Urothelium cell line (cell line): ENCODE measurements at regions not wholly inside any gene's neighbourhood (a gene's known extent, or its start where the extent isn't known, plus 50 kb on each side); places are given as distances from the start of the nearest gene placed in this dataset.

Source experiments
- DNase-seq: peaks from one replicate; pipeline ENCODE4 v3.0.0; 2011; ENCODE audit warnings: low spot score, mixed read lengths
- FAIRE-seq: peaks from 2 replicates; lab custom pipeline; 2011; peaks lifted over from hg19 to GRCh38; lab: Jason Lieb, UNC

DNA sequence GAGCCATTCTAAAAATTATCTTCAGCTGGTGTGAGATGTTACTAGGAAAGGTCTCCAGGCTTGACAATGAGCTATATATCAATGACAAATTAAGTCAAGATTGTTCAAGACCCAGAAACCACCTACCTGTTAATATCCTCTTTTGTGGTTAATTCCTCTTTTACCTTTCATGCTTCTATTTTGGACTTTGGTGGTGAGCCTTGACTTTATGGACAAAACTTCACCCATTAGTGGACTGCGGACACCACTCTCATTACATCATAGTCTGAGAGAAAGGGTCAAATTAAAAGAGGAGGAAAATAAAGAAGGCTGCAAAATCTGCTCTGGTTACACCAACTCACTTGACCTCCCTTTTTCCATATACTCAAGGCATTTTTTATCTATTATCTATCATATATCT, 271.5 kb upstream of the TTC14 start:
- no peak for FAIRE-seq

GRCh38 chr3:180332608-180333007, 269.4 kb upstream of the TTC14 start:
- DNase-seq: no peak
- no peak for FAIRE-seq

More for the DNA sequence above, 271.5 kb upstream of the TTC14 start:
- DNase-seq: no peak

GRCh38 chr3:180335050-180335449, 266.9 kb upstream of the TTC14 start:
- DNase-seq: no peak
- no peak for FAIRE-seq

- FAIRE-seq (no peak), DNase-seq (no peak)
Measured at GRCh38 chr3:180340395-180340794, 261.6 kb upstream of the TTC14 start.

DNA sequence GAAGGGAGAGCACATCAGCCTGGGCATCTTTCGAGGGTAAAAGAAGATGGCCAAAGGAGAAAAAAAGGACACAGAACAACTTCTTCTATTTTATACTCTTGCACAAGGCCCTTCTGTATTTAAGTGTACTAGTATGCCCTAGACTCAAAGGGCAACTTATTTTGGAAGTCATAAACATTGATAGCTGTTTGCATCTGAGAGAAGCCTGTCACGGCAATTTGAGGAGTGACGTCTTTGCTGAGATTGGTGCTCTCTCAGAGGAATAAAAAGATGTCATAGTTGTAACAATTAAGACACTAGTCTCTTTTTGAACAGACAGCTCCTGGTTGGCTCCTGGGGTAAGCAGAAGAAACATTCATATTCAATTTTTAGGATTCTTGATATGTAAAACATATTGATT, 260.4 kb upstream of the TTC14 start:
- FAIRE-seq: no peak

DNA sequence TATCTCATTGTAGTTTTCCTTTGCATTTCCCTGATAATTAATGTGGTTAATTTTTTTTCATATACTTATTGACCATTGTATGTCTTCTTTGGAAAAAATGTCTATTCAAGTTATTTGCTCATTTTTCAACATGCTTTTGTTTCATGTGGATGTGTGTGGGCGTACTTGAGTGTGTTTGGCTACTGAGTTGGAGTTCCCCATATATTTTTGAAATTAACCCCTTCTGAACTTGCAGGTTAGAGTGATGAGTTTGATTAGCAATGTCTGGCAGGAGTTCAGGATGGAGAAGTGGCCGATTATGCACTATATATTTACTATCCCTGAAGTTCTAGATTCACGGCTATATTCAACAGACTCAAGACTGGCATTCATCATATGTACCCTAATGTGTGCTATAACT, 250.4 kb upstream of the TTC14 start:
- no peak for FAIRE-seq
- DNase-seq: no peak

More for the DNA sequence above, 260.4 kb upstream of the TTC14 start:
- no peak for DNase-seq

GRCh38 chr3:180352261-180352660, 249.7 kb upstream of the TTC14 start:
- FAIRE-seq: no peak
- no peak for DNase-seq

DNA sequence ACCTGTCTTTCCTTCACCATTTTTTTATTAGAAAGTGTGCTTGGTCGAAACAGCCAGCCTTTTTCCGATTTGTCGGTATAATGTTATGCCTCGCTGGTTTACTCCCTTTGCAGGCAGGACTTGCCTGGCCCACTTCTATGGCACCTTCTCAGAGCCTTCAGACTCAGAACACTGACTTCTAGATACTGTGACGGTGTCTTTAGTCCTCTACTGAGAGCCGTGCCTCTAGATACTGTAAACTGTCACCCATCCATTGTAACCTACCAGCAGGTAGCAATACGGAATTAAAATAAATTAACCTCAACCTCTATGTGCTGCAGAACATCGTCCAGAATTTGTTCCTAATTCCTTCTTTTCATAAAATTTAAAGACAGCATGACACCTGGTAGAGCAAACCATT, 247.7 kb upstream of the TTC14 start:
- FAIRE-seq (no peak), DNase-seq (no peak)

DNA sequence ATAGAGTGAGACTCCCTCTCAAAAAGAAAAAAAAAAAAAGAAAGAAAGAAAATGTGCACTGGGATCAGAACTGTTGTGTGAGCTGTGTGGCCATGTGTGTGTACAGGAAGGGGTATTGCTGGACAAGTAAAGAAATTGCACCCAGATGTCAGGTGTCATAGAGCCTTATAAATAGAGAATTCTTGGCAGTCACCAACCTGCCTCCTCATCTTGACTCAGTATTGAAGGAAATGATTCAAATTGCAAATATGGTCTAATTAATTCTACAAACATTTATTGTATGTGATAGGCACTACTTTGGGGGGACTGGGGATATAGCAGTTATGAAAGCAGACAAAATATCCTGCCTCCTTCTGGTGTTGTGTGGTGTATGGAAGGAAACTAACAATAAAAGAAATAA, 243.8 kb upstream of the TTC14 start:
- DNase-seq: no peak
- FAIRE-seq: no peak

GRCh38 chr3:180359061-180359952, 242.7 kb upstream of the TTC14 start:
- FAIRE-seq (no peak), DNase-seq (no peak)

DNA sequence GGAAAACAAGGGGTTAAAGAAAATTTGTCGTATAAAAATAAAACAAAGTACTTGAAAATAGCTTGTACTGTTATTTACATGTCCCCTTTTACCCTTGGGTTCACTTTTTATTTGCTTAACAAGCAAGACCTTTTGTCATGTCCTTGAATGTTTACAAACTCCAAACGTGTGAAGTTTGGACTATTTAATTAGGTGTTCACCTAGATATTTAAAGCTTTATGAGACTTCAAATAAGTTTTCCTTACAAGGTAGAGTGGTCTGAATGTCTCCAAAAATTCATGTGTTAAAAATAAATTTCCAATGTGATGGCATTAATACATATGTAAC, 242.0 kb upstream of the TTC14 start:
- DNase-seq: no peak
- no peak for FAIRE-seq

- no peak for FAIRE-seq
- no peak for DNase-seq
Measured at GRCh38 chr3:180362081-180362480, 239.9 kb upstream of the TTC14 start.

DNA sequence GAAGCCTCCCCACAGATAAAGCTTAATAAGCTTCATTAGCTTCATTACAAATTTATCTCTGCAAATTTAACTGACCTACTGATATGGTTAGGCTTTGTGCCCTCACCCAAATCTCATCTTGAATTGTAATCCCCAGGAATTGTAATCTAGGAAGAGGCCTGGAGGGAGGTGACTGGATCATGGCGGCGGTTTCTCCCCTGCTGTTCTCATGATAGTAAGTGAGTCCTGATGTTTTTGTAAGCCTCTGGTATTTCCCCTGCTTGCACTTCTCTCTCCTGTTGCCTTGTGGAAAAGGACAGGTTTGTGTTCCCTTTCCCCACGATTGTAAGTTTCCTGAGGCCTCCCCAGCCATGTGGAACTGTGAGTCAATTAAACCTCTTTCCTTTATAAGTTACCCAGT, 226.1 kb upstream of the TTC14 start:
- DNase-seq (no peak), FAIRE-seq (no peak)

- DNase-seq (no peak), FAIRE-seq (no peak)
Measured at GRCh38 chr3:180378496-180378895, 223.5 kb upstream of the TTC14 start.

GRCh38 chr3:180382638-180383180, 219.3 kb upstream of the TTC14 start:
- DNase-seq (no peak), FAIRE-seq (no peak)

DNA sequence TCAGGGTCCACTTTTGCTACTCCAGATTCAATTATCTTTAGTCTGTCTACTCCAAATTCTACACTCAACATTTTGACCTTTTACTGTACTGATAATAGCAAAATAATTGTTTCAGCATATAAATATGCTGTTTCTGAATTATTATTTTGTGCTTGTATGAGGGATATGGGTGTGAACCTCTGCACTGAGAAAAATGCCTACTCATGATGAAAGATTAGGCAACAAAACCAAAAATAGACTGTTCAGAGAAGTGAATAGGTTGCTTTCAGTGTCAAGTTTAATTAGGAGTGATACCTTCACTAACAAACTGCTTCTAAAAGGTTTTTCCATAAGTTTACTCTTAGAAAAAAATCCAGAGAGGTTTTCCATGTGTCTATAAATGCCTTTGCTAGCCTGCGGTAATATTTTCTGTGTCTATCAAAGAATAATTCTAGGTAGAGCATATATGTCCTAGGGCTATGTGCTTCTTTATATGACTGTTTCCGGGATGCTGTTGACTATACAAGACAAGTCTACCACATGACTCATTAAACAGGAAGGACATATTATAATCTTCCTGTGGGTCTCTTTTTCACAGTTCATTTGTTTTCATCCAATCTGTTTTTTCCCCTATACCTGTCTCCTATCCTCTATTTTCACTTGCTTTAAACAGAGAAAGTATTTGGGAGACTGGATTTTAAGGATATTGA, 218.5 kb upstream of the TTC14 start:
- DNase-seq (no peak), FAIRE-seq (no peak)

GRCh38 chr3:180390313-180390712, 211.7 kb upstream of the TTC14 start:
- FAIRE-seq: no peak
- DNase-seq: no peak

DNA sequence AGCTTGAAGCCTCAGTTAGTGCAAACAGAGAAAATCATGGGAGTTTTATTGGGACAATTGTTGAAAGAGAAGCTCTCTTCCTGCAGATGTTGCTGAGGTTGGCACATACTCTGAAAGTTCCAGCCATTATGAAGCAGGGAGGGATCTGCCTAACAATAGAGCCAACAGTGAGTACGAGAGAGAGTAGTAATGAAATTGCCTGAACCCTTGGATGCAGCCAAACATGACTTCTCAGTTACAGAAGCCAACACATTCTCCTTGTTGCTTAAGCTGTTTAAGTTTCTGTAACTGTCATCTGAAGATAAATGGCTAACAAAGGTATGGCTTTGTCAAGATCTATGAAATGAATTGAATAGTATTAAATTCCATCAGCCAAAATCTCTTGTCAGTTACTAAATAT, 211.0 kb upstream of the TTC14 start:
- FAIRE-seq (no peak), DNase-seq (no peak)

- no peak for FAIRE-seq
Measured at GRCh38 chr3:180401226-180401625, 200.7 kb upstream of the TTC14 start.

DNA sequence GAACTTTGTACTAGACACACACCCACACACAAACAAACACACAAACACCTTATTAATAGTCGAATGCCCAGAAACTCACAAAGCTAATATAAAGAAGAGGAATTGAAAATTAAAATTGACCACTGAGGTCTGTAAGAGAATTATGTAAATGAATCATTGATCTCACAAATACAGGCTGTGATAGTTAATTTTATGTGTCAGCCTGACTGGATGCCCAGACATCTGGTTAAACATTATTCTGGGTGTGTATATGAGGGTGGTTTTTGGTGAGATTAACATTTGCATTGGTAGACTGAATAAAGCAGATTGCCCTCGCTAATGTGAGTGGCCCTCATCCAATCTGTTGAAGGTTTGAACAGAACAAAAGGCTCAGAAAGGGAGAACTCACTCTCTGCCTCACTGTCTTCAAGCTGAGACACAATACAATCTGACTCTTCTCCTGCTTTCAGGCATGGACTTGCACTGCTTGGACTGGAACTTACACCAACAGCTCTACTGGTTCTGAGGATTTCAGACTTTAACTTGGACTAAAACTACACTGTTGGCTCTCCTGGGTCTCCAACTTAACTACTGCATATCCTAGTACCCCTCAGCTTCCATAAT, 199.4 kb upstream of the TTC14 start:
- DNase-seq (no peak), FAIRE-seq (no peak)

More at GRCh38 chr3:180401226-180401625, 200.7 kb upstream of the TTC14 start:
- no peak for DNase-seq

DNA sequence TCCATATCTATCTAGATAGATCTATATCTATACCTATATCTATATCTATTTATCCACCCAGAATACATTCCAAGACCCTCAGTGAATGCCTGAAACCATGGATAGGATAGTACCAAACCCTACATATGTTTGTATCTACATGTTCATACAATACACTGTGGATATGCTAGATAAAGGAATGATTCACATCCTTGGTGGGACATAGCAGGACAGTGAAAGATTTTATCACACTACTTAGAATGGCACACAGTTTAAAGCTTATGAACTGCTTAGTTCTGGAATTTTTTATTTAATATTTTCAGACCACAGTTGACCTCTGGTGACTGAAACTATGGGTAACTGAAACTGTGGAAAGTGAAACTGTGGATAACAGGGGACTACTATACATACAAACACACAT, 198.8 kb upstream of the TTC14 start:
- DNase-seq: no peak
- FAIRE-seq: no peak

GRCh38 chr3:180408654-180409053, 193.3 kb upstream of the TTC14 start:
- FAIRE-seq (no peak), DNase-seq (peak; percentile 8)
